PC-3 (cell line): ENCODE measurements at regions not wholly inside any gene's neighbourhood (a gene's known extent, or its start where the extent isn't known, plus 50 kb on each side); places are given as distances from the start of the nearest gene placed in this dataset.

Experiments used
- ATAC-seq: fragments of 200-7000 bp; cut with Tn5 transposase; 2 replicates; pipeline ENCODE4 v1.9.1; 2020; ENCODE audit warnings: mild to moderate bottlenecking, moderate library complexity
- BruUV-seq: library from RNA; stranded (reverse); fragments of 400-500 nt; replicated peaks from 2 replicates; lab custom pipeline; 2021; lab: Mats Ljungman, UMichigan
- CTCF ChIA-PET: fragments of 300-600 bp; sonication (Branson Sonifier 250); formaldehyde crosslinking; loops from one replicate; lab custom pipeline; 2022; ENCODE audit warnings: antibody characterized with exemption; lab: Charles Lee
- POLR2A ChIA-PET: fragments of 300-600 bp; sonication (Branson Sonifier 250); formaldehyde crosslinking; loops from one replicate; lab custom pipeline; 2022; ENCODE audit warnings: antibody characterized with exemption; ENCODE audit not compliant: unreplicated experiment; lab: Charles Lee
- DNase-seq: peaks from one replicate; pipeline ENCODE4 v3.0.0-alpha.2; 2015
- H2AFZ ChIP-seq: fragments of 300-600 bp; sonication (generic); 2 replicates; pipeline ENCODE4 v1.6.0; 2016; ENCODE audit warnings: antibody characterized with exemption, low read length
- H3F3A ChIP-seq: fragments of 300-600 bp; sonication (generic); one replicate; pipeline ENCODE4 v1.6.0; 2017; ENCODE audit warnings: antibody characterized with exemption, low read length, control low read depth, mild to moderate bottlenecking; ENCODE audit not compliant: unreplicated experiment
- H3K27ac ChIP-seq: fragments of 300-600 bp; sonication (generic); 2 replicates; pipeline ENCODE4 v1.5.1; 2016; ENCODE audit warnings: mild to moderate bottlenecking, low read length
- H3K27me3 ChIP-seq: fragments of 300-600 bp; sonication (generic); 2 replicates; pipeline ENCODE4 v1.6.1; 2016; ENCODE audit warnings: low read length, mixed read lengths
- H3K36me3 ChIP-seq: fragments of 300-600 bp; sonication (generic); 2 replicates; pipeline ENCODE4 v1.6.1; 2016; ENCODE audit warnings: low read depth, mixed run types, low read length, mixed read lengths
- H3K4me1 ChIP-seq: fragments of 300-600 bp; sonication (generic); 2 replicates; pipeline ENCODE4 v1.5.1; 2016; ENCODE audit warnings: low read length; ENCODE audit not compliant: insufficient read depth
- H3K4me2 ChIP-seq: fragments of 300-600 bp; sonication (generic); 2 replicates; pipeline ENCODE4 v1.6.0; 2016; ENCODE audit warnings: low read length
- H3K4me3 ChIP-seq: fragments of 300-600 bp; sonication (generic); 2 replicates; pipeline ENCODE4 v1.5.1; 2016; ENCODE audit warnings: mild to moderate bottlenecking, low read length, mixed read lengths
- H3K79me2 ChIP-seq: fragments of 300-600 bp; sonication (generic); 2 replicates; pipeline ENCODE4 v1.6.1; 2017; ENCODE audit warnings: low read length, mixed read lengths
- H3K9ac ChIP-seq: fragments of 300-600 bp; sonication (generic); 2 replicates; pipeline ENCODE4 v1.6.0; 2016; ENCODE audit warnings: mild to moderate bottlenecking, low read length
- H3K9me2 ChIP-seq: fragments of 300-600 bp; sonication (generic); replicated peaks from 2 replicates; pipeline ENCODE4 v1.6.1; 2016; ENCODE audit warnings: mixed run types, low read length, mixed read lengths
- H3K9me3 ChIP-seq: fragments of 300-600 bp; sonication (generic); 2 replicates; pipeline ENCODE4 v1.6.1; 2016; ENCODE audit warnings: low read length, mixed read lengths
- H4K20me1 ChIP-seq: fragments of 300-600 bp; sonication (generic); 2 replicates; pipeline ENCODE4 v1.6.1; 2016; ENCODE audit warnings: low read length, mixed read lengths
- CTCF ChIP-seq: fragments of 300-600 bp; sonication (generic); conservative IDR thresholded peaks from 2 replicates; pipeline ENCODE4 v1.5.1; 2017; ENCODE audit warnings: antibody characterized with exemption, low read depth, mild to moderate bottlenecking, low read length
- EZH2 ChIP-seq: fragments of 300-600 bp; sonication (generic); IDR thresholded peaks from one replicate; pipeline ENCODE4 v1.6.1; 2017; ENCODE audit warnings: antibody characterized with exemption, mild to moderate bottlenecking, low read length; ENCODE audit not compliant: unreplicated experiment
- EZH2phosphoT487 ChIP-seq: fragments of 300-600 bp; sonication (generic); IDR thresholded peaks from 2 replicates; pipeline ENCODE4 v1.6.1; 2018; ENCODE audit warnings: mild to moderate bottlenecking, antibody characterized with exemption, low read length, borderline replicate concordance
- intact Hi-C: fragments of 100-400 bp; cut with micrococcal nuclease; formaldehyde crosslinking; loops from 2 replicates; pipeline ENCODE4 v1.9.0; 2023

- no peak for DNase-seq
- ATAC-seq = no peak
- BruUV-seq = no TSS peak
- no peaks in the 10 kb centered on the region for H3K27me3 ChIP-seq
- no peaks in the 10 kb centered on the region for H3K9me2 ChIP-seq
- H3K79me2 ChIP-seq = no peaks in the 10 kb centered on the region
- H3F3A ChIP-seq = no peaks in the 10 kb centered on the region
- H3K36me3 ChIP-seq = no peaks in the 10 kb centered on the region
- no peak overlapping the region for H3K4me2 ChIP-seq
- CTCF ChIA-PET = no interaction called here
- no peak overlapping the region for H3K9ac ChIP-seq
- TF ChIP-seq CTCF = no peak
- TF ChIP-seq EZH2 = no peak
- no peak for TF ChIP-seq EZH2phosphoT487
- intact Hi-C loops = no loop called here
- POLR2A ChIA-PET = no interaction called here
- H3K4me3 ChIP-seq = no peak overlapping the region
- no peaks in the 10 kb centered on the region for H3K9me3 ChIP-seq
- H3K27ac ChIP-seq = no peak overlapping the region
- no peaks in the 10 kb centered on the region for H3K4me1 ChIP-seq
- H4K20me1 ChIP-seq = no peaks in the 10 kb centered on the region
- no peak overlapping the region for H2AFZ ChIP-seq
Observed at GRCh38 chr19:30896554-30896953, 452.7 kb downstream of the TSHZ3 start.

- H3F3A ChIP-seq = no peaks in the 10 kb centered on the region
- H3K9me3 ChIP-seq = no peaks in the 10 kb centered on the region
- H3K4me1 ChIP-seq = no peaks in the 10 kb centered on the region
- no peak for DNase-seq
- H3K36me3 ChIP-seq = no peaks in the 10 kb centered on the region
- no peak overlapping the region for H3K9ac ChIP-seq
- H3K27ac ChIP-seq = no peak overlapping the region
- POLR2A ChIA-PET = no interaction called here
- no peaks in the 10 kb centered on the region for H4K20me1 ChIP-seq
- no peaks in the 10 kb centered on the region for H3K27me3 ChIP-seq
- H3K79me2 ChIP-seq = no peaks in the 10 kb centered on the region
- H3K9me2 ChIP-seq = no peaks in the 10 kb centered on the region
- TF ChIP-seq EZH2phosphoT487 (no peak), CTCF (no peak), EZH2 (no peak)
- no peak overlapping the region for H3K4me3 ChIP-seq
- BruUV-seq = no TSS peak
- no peak for ATAC-seq
- intact Hi-C loops = no loop called here
- no peak overlapping the region for H3K4me2 ChIP-seq
- CTCF ChIA-PET = no interaction called here
- H2AFZ ChIP-seq = no peak overlapping the region
Observed at GRCh38 chr19:30895946-30896345, 453.3 kb downstream of the TSHZ3 start.

- ChIA-PET POLR2A (no interaction called here), CTCF (no interaction called here)
- no peaks in the 10 kb centered on the region for H4K20me1 ChIP-seq
- no peaks in the 10 kb centered on the region for H3K79me2 ChIP-seq
- BruUV-seq = no TSS peak
- H3K27me3 ChIP-seq = no peaks in the 10 kb centered on the region
- no peaks in the 10 kb centered on the region for H3K9me3 ChIP-seq
- no peaks in the 10 kb centered on the region for H3K9me2 ChIP-seq
- intact Hi-C loops = no loop called here
- no peaks in the 10 kb centered on the region for H3K4me1 ChIP-seq
- ATAC-seq (no peak), DNase-seq (no peak)
- H3K9ac ChIP-seq = no peak overlapping the region
- TF ChIP-seq CTCF = no peak
- no peak for TF ChIP-seq EZH2
- no peak for TF ChIP-seq EZH2phosphoT487
- H3F3A ChIP-seq = no peaks in the 10 kb centered on the region
- H2AFZ ChIP-seq = no peak overlapping the region
- H3K36me3 ChIP-seq = no peaks in the 10 kb centered on the region
- no peak overlapping the region for H3K4me2 ChIP-seq
- no peak overlapping the region for H3K27ac ChIP-seq
- H3K4me3 ChIP-seq = no peak overlapping the region
Observed at GRCh38 chr19:30891051-30891450, 458.2 kb downstream of the TSHZ3 start.
